ENCODE measurements at regions not wholly inside any gene's neighbourhood (a gene's known extent, or its start where the extent isn't known, plus 50 kb on each side); places are given as distances from the start of the nearest gene placed in this dataset.

GRCh38 chr15:47266566-47266965 is 450.7 kb upstream of the SEMA6D start:
- TF ChIP-seq CTCF (conservative IDR thresholded peaks at IDR 0.05; ENCODE audit: low read length) (no peak), EZH2phosphoT487 (IDR thresholded peaks at IDR 0.05; ENCODE audit: borderline replicate concordance, low read depth, low read length) (no peak)

All from OCI-LY7 (cell line).